Medulla oblongata (tissue), 1 donor: ENCODE measurements at regions not wholly inside any gene's neighbourhood (a gene's known extent, or its start where the extent isn't known, plus 50 kb on each side); places are given as distances from the start of the nearest gene placed in this dataset.

Experiments used
- DNase-seq: peaks from one replicate; pipeline ENCODE4 v3.0.0-alpha.2; 2015; ENCODE audit errors: extremely low spot score

DNA sequence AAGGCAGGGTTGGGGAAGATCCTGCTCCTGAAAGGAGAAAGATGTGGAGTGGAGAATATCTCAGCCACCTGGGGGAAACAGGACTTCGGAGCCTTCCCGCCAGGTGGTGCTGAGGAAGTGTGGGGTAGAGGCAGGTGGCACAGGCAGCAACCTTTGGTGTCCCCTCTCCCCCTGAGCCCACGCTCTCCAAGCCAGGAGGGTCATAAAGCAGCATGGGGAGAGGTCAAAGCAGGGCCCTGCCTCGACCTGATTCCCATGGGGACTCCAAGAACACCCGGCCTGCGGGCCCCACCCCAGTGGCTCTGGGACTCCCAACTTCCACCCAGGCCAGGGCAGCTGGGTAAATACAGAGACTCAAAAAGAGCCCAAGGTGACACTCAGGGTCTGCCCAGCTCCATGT, 54.3 kb upstream of the SLC66A3 start:
- DNase-seq: no peak

DNA sequence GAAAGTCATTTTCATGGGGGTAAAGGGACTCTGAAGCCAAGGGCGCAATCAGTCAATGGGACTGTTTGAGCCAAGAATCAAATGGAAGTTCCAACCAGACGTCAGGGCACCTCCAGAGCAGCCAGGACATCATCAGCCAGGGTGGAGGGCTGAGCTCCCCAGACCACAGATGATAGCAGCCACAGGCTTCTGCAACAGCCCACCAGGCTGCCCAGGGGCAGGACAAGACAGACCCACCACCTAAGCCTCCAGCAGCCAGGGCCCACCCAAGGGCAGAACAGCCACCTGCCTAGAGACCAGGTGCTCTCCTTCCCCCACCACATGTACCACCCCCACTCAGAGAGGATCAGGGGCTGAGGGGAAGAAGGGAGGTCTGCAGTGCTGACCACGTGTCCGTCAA, 53.8 kb upstream of the SLC66A3 start:
- no peak for DNase-seq

DNA sequence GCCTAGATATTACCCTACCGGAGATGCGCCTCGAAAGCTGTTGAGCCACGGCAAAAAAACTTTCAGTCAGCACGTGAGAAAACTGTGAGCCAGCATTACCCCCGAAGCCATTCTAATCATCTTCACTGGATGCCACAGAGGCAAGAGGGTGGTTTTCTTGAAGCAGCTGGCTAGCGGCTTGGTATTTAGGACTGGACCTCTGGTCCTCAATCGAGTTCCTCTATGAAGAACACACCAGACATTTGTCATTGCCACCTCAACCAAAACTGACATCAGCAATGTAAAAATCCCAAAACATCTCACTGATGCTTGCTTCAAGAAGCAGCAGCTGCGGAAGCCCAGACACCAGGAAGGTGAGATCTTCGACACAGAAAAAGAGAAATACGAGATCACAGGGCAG, 52.8 kb upstream of the SLC66A3 start:
- DNase-seq: no peak

DNA sequence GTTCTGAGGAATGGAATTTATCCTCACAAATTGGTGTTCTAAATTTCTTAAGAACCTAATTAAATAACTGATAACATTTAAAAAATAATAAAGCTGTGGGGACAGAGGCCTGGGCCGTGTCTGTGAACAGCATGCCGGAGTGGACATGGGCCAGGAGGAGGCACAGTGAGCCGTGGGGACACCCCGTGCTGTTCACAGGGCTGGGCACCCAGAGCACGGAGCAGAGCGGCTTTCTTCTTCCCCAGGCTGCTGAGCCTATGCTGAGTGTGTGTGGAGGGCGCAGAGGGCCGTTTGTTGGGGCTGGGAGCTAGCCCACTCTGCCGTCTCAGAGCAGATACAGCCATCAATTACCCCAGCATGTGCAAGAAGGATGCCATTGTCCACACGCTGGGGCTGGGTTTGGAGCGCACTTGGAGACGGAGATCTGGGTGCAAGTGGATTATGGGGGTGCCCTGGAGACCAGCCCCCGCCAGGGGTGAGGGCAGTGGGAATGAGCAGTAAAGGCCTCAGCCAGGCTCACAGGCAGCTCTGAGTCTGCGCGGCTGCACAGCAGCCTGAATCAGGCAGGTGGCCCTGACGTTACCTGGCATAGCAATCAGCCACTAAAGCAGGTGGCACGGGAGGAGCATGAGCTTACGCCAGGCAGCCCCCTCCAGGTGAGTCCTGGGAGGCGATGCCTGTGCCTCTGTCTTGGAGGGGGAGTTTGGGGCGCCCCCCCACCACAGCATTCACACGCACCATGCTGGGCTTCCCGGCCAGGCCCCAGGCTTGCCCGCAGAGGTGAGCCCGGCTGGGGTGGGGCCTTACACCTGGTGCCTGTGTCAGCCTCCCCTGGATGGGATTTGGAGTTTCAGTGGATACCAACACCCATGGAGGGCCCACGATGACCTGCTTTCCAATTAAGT, 52.1 kb upstream of the SLC66A3 start:
- no peak for DNase-seq

DNA sequence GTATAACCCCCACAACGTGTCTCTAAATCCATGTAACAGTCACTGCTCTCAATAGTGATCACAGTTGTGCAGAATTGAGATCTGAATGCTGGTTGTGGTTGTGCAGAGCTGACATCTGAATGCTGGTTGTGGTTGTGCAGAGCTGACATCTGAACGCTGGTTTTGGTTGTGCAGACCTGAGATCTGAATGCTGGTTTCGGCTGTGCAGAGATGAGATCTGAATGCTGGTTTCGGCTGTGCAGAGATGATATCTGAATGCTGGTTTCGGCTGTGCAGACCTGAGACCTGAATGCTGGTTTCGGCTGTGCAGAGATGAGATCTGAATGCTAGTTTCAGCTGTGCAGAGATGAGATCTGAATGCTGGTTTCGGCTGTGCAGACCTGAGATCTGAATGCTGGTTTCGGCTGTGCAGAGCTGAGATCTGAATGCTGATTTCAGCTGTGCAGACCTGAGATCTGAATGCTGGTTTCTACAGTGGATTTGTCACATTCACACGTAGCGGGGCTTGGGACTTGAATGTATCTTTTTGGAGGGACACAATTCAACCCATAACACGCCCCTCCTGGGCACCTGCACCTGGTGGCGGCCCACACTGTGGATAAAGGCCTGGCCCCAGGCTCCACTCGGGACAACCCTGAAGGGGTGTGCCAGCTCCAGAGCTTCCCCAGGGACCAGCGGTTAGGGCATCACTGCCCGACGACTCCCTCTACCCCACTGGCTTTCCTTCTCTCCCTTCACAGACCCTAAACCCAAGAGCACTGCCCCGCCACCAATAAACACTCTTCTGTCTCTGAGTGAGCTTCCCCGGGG, 51.1 kb upstream of the SLC66A3 start:
- no peak for DNase-seq

DNA sequence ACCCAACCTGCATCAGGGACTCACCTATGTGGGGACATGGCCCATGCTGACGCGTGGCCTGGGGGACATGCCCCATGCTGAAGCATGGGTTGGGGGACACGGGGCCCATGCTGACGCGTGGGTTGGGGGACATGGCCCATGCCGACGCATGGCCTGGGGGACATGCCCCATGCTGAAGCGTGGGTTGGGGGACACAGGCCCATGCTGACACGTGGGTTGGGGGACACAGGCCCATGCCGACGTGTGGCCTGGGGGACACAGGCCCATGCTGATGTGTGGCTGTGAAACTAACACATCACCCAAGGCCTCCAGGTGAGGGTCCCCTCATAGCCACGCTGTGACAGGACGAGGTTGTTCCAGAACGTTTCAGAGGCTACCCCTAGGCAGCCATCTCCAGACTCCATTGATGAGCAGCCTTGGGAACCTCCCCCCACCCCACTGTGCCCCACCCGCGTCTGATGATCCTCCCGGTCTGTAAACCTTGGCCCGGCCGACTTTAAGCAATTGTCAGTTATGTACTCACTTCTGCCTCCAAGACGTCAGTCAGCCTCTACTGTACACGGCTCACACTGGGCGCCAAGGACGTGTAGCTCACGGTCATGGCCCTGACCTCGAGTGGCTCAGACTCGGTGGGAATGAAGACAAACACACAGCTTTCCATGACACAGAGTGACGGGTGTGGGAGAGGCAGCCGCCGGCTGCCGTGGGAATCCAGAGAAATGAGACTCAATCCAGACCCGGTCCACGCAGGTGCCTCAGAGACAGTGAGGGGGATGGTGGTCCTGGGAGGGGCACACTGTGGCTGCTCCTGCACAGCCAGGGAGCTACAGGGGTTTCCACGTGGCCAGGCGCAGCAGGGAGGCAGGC, 50.2 kb upstream of the SLC66A3 start:
- no peak for DNase-seq
